ENCODE measurements at regions not wholly inside any gene's neighbourhood (a gene's known extent, or its start where the extent isn't known, plus 50 kb on each side); places are given as distances from the start of the nearest gene placed in this dataset.

GRCh38 chr4:128513664-128514484, 226.3 kb upstream of the PGRMC2 start:
- no peak for TF ChIP-seq EZH2 (IDR thresholded peaks at IDR 0.05)
- TF ChIP-seq FOXP2 (optimal IDR thresholded peaks at IDR 0.05; ENCODE audit: control extremely low read depth, extremely low read length, insufficient read depth): no peak
- no peak for TF ChIP-seq POLR2AphosphoS5 (IDR thresholded peaks at IDR 0.05; ENCODE audit: borderline replicate concordance, low read depth, low read length)
- H3K4me3 ChIP-seq: 0 out of 2 replicates have a peak overlapping the region, but pooled peaks have one; percentile 1
- H3K27ac ChIP-seq: peak overlapping the region; percentile 39; the same call in 1 of the 2 replicates
- H3K9me3 ChIP-seq (ENCODE audit: low read depth, low read length): no peaks in the 10 kb centered on the region
- H3K36me3 ChIP-seq (ENCODE audit: insufficient read depth, low read length): no peaks in the 10 kb centered on the region
- no peak for DNase-seq (ENCODE audit: low read depth, low spot score)
- H3K9ac ChIP-seq (ENCODE audit: insufficient read length): no peak overlapping the region

GRCh38 chr4:128512767-128513322, 225.2 kb upstream of the PGRMC2 start:
- H3K27ac ChIP-seq: no peak overlapping the region
- H3K9me3 ChIP-seq (ENCODE audit: low read depth, low read length): no peaks in the 10 kb centered on the region
- H3K36me3 ChIP-seq (ENCODE audit: insufficient read depth, low read length): no peaks in the 10 kb centered on the region
- DNase-seq (ENCODE audit: low read depth, low spot score): no peak
- H3K9ac ChIP-seq (ENCODE audit: insufficient read length): no peak overlapping the region
- H3K4me3 ChIP-seq: no peak overlapping the region
- TF ChIP-seq POLR2AphosphoS5 (IDR thresholded peaks at IDR 0.05; ENCODE audit: borderline replicate concordance, low read depth, low read length) (no peak), EZH2 (IDR thresholded peaks at IDR 0.05) (no peak), FOXP2 (optimal IDR thresholded peaks at IDR 0.05; ENCODE audit: control extremely low read depth, extremely low read length, insufficient read depth) (no peak)

DNA sequence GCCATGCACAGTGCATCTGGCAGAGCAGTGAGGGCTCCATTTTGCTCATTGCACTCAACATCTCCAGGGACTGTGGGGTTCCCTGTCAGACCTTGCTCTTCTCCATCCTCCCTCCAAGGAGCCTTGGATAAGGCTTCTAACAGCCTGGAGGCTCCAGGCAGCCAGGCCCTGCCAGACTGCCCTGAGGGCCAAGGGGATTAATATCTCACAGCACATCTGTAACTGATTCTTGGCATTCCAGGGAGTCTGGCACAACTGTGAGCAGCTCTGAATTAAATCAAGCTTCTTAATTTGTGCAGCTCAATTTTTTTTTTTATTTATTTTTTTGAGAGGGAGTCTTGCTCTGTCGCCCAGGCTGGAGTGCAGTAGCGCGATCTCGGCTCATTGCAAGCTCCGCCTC, 224.5 kb upstream of the PGRMC2 start:
- no peaks in the 10 kb centered on the region for H3K9me3 ChIP-seq (ENCODE audit: low read depth, low read length)
- H3K9ac ChIP-seq (ENCODE audit: insufficient read length): no peak overlapping the region
- DNase-seq (ENCODE audit: low read depth, low spot score): peak; percentile 65
- no peaks in the 10 kb centered on the region for H3K36me3 ChIP-seq (ENCODE audit: insufficient read depth, low read length)
- H3K4me3 ChIP-seq: no peak overlapping the region
- TF ChIP-seq POLR2AphosphoS5 (IDR thresholded peaks at IDR 0.05; ENCODE audit: borderline replicate concordance, low read depth, low read length): 0 out of 2 replicates have a peak, but pooled peaks have one; percentile 34
- no peak for TF ChIP-seq EZH2 (IDR thresholded peaks at IDR 0.05)
- H3K27ac ChIP-seq: no peak overlapping the region

DNA sequence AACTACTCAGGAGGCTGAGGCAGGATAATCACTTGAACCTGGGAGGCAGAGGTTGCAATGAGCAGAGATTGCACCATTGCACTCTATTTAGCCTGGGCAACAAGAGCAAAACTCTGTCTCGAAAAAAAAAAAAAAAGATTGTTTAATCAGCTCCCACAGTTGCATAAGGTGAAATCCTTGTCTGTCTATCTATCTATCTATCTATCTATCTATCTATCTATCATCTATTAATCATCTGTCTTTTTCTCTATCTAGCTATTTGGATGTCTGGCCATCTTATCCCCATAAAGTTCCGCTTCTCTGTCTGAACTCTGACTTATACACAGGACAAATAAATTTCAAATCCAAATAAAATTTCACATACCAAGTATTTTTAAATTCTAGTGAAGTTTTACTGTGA, 223.2 kb upstream of the PGRMC2 start:
- no peak for DNase-seq (ENCODE audit: low read depth, low spot score)
- TF ChIP-seq FOXP2 (optimal IDR thresholded peaks at IDR 0.05; ENCODE audit: control extremely low read depth, extremely low read length, insufficient read depth) (no peak), POLR2AphosphoS5 (IDR thresholded peaks at IDR 0.05; ENCODE audit: borderline replicate concordance, low read depth, low read length) (no peak), EZH2 (IDR thresholded peaks at IDR 0.05) (no peak)

GRCh38 chr4:128502818-128503527, 215.4 kb upstream of the PGRMC2 start:
- Histone ChIP-seq H3K9me3 (ENCODE audit: low read depth, low read length) (no peaks in the 10 kb centered on the region), H3K27ac (no peak overlapping the region), H3K9ac (ENCODE audit: insufficient read length) (no peak overlapping the region), H3K4me3 (no peak overlapping the region), H3K36me3 (ENCODE audit: insufficient read depth, low read length) (no peaks in the 10 kb centered on the region)
- DNase-seq (ENCODE audit: low read depth, low spot score): no peak
- no peak for TF ChIP-seq POLR2AphosphoS5 (IDR thresholded peaks at IDR 0.05; ENCODE audit: borderline replicate concordance, low read depth, low read length)
- no peak for TF ChIP-seq FOXP2 (optimal IDR thresholded peaks at IDR 0.05; ENCODE audit: control extremely low read depth, extremely low read length, insufficient read depth)
- TF ChIP-seq EZH2 (IDR thresholded peaks at IDR 0.05): no peak

More for the DNA sequence above, 223.2 kb upstream of the PGRMC2 start:
- no peaks in the 10 kb centered on the region for H3K36me3 ChIP-seq (ENCODE audit: insufficient read depth, low read length)
- H3K4me3 ChIP-seq: no peak overlapping the region
- H3K27ac ChIP-seq: no peak overlapping the region
- H3K9me3 ChIP-seq (ENCODE audit: low read depth, low read length): no peaks in the 10 kb centered on the region
- no peak overlapping the region for H3K9ac ChIP-seq (ENCODE audit: insufficient read length)

DNA sequence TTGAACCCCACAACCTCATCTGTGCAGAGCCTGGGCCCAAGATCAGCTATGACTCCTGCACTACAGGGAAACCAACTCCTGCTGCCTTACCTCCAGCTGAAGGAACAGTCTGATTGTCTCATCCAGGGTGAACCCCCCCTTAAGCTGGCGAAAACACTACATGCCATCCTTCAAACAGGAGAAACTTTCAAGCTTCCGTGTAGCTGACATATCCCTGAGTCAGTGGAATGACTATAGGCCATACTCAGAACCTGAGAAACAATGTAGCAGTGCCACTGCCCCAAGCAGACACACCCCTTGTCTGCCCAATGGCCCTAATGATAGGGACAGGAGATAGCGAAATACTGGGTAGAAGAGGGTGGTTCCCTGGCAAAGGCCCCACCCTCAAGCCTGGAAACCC, 213.6 kb upstream of the PGRMC2 start:
- Histone ChIP-seq H3K9me3 (ENCODE audit: low read depth, low read length) (no peaks in the 10 kb centered on the region; the same call in 1 of the 2 replicates), H3K4me3 (no peak overlapping the region), H3K36me3 (ENCODE audit: insufficient read depth, low read length) (no peaks in the 10 kb centered on the region), H3K9ac (ENCODE audit: insufficient read length) (no peak overlapping the region), H3K27ac (no peak overlapping the region)
- TF ChIP-seq EZH2 (IDR thresholded peaks at IDR 0.05) (no peak), POLR2AphosphoS5 (IDR thresholded peaks at IDR 0.05; ENCODE audit: borderline replicate concordance, low read depth, low read length) (no peak), FOXP2 (optimal IDR thresholded peaks at IDR 0.05; ENCODE audit: control extremely low read depth, extremely low read length, insufficient read depth) (no peak)
- no peak for DNase-seq (ENCODE audit: low read depth, low spot score)

DNA sequence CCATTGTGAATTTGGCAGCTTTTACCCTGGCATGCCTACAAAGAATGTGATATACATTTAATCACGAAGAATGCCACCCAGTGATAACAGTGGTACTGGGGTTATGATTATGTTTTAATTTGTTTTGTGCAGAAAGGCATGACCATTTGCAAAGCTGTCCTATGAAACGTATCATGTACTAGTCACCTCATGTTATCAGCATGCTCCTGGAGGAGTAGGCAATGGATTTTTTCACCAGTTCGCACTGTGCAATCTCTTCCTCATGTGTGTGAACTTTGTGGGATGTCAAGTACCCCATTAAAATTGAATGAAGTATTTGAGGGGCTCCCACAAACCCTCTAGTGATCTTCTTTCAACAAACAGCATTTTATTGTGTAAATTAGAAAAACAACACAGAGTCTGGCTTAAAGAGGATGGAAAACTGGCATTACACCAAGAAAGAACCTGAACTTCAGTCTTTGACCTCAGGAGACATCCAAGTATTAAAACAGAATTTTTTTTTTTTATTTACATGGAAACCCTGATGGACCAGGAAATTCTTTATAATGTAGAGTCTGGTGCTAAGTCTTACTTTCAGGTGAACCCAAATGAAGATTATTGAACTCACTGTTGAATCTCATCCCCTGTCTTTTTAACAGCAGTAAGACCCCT, 200.6 kb upstream of the PGRMC2 start:
- no peak overlapping the region for H3K27ac ChIP-seq
- TF ChIP-seq POLR2AphosphoS5 (IDR thresholded peaks at IDR 0.05; ENCODE audit: borderline replicate concordance, low read depth, low read length) (no peak), FOXP2 (optimal IDR thresholded peaks at IDR 0.05; ENCODE audit: control extremely low read depth, extremely low read length, insufficient read depth) (no peak), EZH2 (IDR thresholded peaks at IDR 0.05) (no peak)

DNA sequence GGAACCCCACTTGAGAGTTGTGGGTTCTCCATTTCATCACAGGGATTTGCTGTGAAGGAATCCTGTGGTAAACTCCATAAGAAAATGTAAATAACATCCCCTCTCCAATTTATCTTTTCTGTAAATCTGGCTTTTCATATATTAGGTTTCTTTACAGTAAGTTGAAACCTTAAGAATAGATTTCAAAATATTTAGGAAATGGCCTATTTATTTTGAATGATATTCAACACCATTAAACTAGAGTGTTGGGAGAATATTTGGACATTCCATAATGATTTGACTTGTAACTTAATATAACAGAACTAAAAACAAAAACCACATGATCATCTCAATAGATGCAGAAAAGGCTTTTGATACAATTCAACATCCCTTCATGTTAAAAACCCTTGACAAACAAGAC, 197.3 kb upstream of the PGRMC2 start:
- H3K27ac ChIP-seq: no peak overlapping the region
- no peaks in the 10 kb centered on the region for H3K9me3 ChIP-seq (ENCODE audit: low read depth, low read length)
- H3K36me3 ChIP-seq (ENCODE audit: insufficient read depth, low read length): no peaks in the 10 kb centered on the region
- no peak overlapping the region for H3K4me3 ChIP-seq
- no peak for TF ChIP-seq FOXP2 (optimal IDR thresholded peaks at IDR 0.05; ENCODE audit: control extremely low read depth, extremely low read length, insufficient read depth)
- no peak for TF ChIP-seq POLR2AphosphoS5 (IDR thresholded peaks at IDR 0.05; ENCODE audit: borderline replicate concordance, low read depth, low read length)
- no peak for TF ChIP-seq EZH2 (IDR thresholded peaks at IDR 0.05)
- no peak for DNase-seq (ENCODE audit: low read depth, low spot score)
- no peak overlapping the region for H3K9ac ChIP-seq (ENCODE audit: insufficient read length)

More for the DNA sequence above, 200.6 kb upstream of the PGRMC2 start:
- DNase-seq (ENCODE audit: low read depth, low spot score): no peak
- no peaks in the 10 kb centered on the region for H3K36me3 ChIP-seq (ENCODE audit: insufficient read depth, low read length)
- H3K4me3 ChIP-seq: no peak overlapping the region
- H3K9me3 ChIP-seq (ENCODE audit: low read depth, low read length): no peaks in the 10 kb centered on the region
- H3K9ac ChIP-seq (ENCODE audit: insufficient read length): no peak overlapping the region
